ENCODE measurements at regions not wholly inside any gene's neighbourhood (a gene's known extent, or its start where the extent isn't known, plus 50 kb on each side); places are given as distances from the start of the nearest gene placed in this dataset.

GRCh38 chr20:24241466-24241865 lies 228.0 kb upstream of the SYNDIG1 start:
- TF ChIP-seq MAX (IDR thresholded peaks at IDR 0.05): no peak
- no peak for TF ChIP-seq EP300 (IDR thresholded peaks at IDR 0.05; ENCODE audit: borderline replicate concordance)
- TF ChIP-seq TAF1 (IDR thresholded peaks at IDR 0.05; ENCODE audit: low read depth): no peak
- TF ChIP-seq REST (IDR thresholded peaks at IDR 0.05; ENCODE audit: low read depth): no peak
- TF ChIP-seq ZBTB7A (IDR thresholded peaks at IDR 0.05; ENCODE audit: low read depth): no peak
- TF ChIP-seq FOXM1 (IDR thresholded peaks at IDR 0.05; ENCODE audit: borderline replicate concordance, low read depth): no peak
- no peak for TF ChIP-seq YY1 (IDR thresholded peaks at IDR 0.05; ENCODE audit: low read depth)
- TF ChIP-seq CREB1 (IDR thresholded peaks at IDR 0.05; ENCODE audit: low read depth): no peak

GRCh38 chr20:24236963-24237362 lies 232.5 kb upstream of the SYNDIG1 start:
- TF ChIP-seq NFIC (IDR thresholded peaks at IDR 0.05): no peak

GRCh38 chr20:24236201-24236600 lies 233.2 kb upstream of the SYNDIG1 start:
- no peak for TF ChIP-seq ZBTB7A (IDR thresholded peaks at IDR 0.05; ENCODE audit: low read depth)
- no peak for TF ChIP-seq EGR1 (IDR thresholded peaks at IDR 0.05)

GRCh38 chr20:24235296-24236175 lies 233.9 kb upstream of the SYNDIG1 start:
- TF ChIP-seq USF1 (IDR thresholded peaks at IDR 0.05) (peak; percentile 71), NFIC (IDR thresholded peaks at IDR 0.05) (no peak)

- no peak for TF ChIP-seq EGR1 (IDR thresholded peaks at IDR 0.05)
- TF ChIP-seq TEAD4 (IDR thresholded peaks at IDR 0.05): no peak
- no peak for TF ChIP-seq YY1 (IDR thresholded peaks at IDR 0.05; ENCODE audit: low read depth)
- no peak for TF ChIP-seq TAF1 (IDR thresholded peaks at IDR 0.05; ENCODE audit: low read depth)
- TF ChIP-seq MAX (IDR thresholded peaks at IDR 0.05): no peak
- no peak for TF ChIP-seq ZBTB7A (IDR thresholded peaks at IDR 0.05; ENCODE audit: low read depth)
- TF ChIP-seq FOXM1 (IDR thresholded peaks at IDR 0.05; ENCODE audit: borderline replicate concordance, low read depth): no peak
- TF ChIP-seq RAD21 (IDR thresholded peaks at IDR 0.05; ENCODE audit: low read depth): no peak
These were observed 239.0 kb upstream of the GGTLC1 start for GRCh38 chr20:24227600-24227999.

GRCh38 chr20:24212494-24212893 lies 223.9 kb upstream of the GGTLC1 start:
- TF ChIP-seq ZBTB7A (IDR thresholded peaks at IDR 0.05; ENCODE audit: low read depth) (no peak), TAF1 (IDR thresholded peaks at IDR 0.05; ENCODE audit: low read depth) (no peak), FOXM1 (IDR thresholded peaks at IDR 0.05; ENCODE audit: borderline replicate concordance, low read depth) (no peak), YY1 (IDR thresholded peaks at IDR 0.05; ENCODE audit: low read depth) (no peak), CREB1 (IDR thresholded peaks at IDR 0.05; ENCODE audit: low read depth) (no peak), NFIC (IDR thresholded peaks at IDR 0.05) (no peak), EP300 (IDR thresholded peaks at IDR 0.05; ENCODE audit: borderline replicate concordance) (no peak), REST (IDR thresholded peaks at IDR 0.05; ENCODE audit: low read depth) (no peak), EGR1 (IDR thresholded peaks at IDR 0.05) (no peak), CEBPB (IDR thresholded peaks at IDR 0.05) (no peak), TCF12 (IDR thresholded peaks at IDR 0.05; ENCODE audit: low read depth) (no peak), RAD21 (IDR thresholded peaks at IDR 0.05; ENCODE audit: low read depth) (no peak), TEAD4 (IDR thresholded peaks at IDR 0.05) (no peak), USF1 (IDR thresholded peaks at IDR 0.05) (no peak), MAX (IDR thresholded peaks at IDR 0.05) (no peak)

All from Ishikawa (cell line).